Activated naive CD4-positive, alpha-beta T cell treated with anti-CD3 and anti-CD28 coated beads, Interleukin-2, amount 50 U/mL, for 72 hours (primary cell): ENCODE measurements at regions not wholly inside any gene's neighbourhood (a gene's known extent, or its start where the extent isn't known, plus 50 kb on each side); places are given as distances from the start of the nearest gene placed in this dataset.

Source experiments
- ATAC-seq, 2 donors: fragments of 150-1000 bp; cut with Tn5 transposase; 2 replicates each; pipeline ENCODE4 v1.10.0; 2021; ENCODE audit warnings: mild to moderate bottlenecking in 2 of 2, moderate library complexity in 2 of 2
- DNase-seq, 2 donors: peaks; one replicate each; pipeline ENCODE4 v3.0.0; 2021 to 2022; ENCODE audit warnings: low spot score in 2 of 2
- H3K27ac Mint-ChIP-seq, 2 donors: one replicate each; pipeline ENCODE4 v1.8.0; 2022; ENCODE audit warnings: mild to moderate bottlenecking in 2 of 2, mixed read lengths in 2 of 2
- H3K36me3 Mint-ChIP-seq, 2 donors: one replicate each; pipeline ENCODE4 v1.8.0; 2022; ENCODE audit warnings: mixed read lengths in 2 of 2
- H3K9me3 Mint-ChIP-seq, 2 donors: one replicate each; pipeline ENCODE4 v1.8.0; 2022; ENCODE audit warnings: mixed read lengths in 2 of 2

DNA sequence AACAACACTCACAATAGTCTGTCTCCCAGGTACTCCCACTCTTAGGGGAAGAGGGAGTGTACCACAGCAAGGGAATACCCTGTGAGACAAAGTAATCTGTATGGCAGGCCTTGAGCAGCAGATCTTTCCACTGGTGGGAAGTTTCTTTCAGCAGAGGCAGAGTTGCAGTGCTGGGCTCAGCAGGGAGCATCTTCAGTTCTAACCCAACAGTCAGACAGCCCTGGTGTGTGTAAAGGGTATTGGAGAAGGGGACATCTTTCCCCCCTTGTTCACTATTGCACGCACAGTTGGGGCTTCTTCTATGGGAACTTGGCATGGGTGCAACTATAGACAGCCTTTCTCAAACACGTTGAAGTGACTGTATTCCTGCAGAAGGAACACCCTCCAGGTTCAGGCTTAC, 159.4 kb upstream of the DPT start:
- H3K36me3 Mint-ChIP-seq = no peaks in the 10 kb centered on the region
- no peak overlapping the region for H3K27ac Mint-ChIP-seq
- ATAC-seq (no peak), DNase-seq (no peak)
- H3K9me3 Mint-ChIP-seq = peaks cover 0 to 5% of the 10 kb centered on the region in 2 donors

DNA sequence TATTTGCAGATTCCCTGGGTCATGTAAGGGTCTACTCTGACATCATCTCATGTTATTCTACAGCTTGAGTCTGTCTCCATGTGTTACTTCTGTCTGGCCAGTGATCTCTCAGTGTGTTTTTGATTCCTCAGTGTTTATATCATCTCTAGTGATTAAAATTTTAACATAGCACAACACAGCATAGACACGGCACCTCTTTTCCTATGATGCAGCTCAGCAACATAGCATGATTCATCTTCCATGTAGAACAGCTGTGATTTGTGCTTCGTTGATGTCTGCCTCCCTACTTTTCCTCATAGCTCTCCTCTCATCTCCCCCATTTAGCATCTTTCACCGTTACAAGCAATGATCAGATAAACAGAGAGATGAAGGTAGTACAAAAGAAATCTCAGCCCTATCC, 163.9 kb upstream of the DPT start:
- ATAC-seq = no peak
- Mint-ChIP-seq H3K9me3 (peaks cover 0 to 4% of the 10 kb centered on the region in 2 donors), H3K27ac (no peak overlapping the region), H3K36me3 (no peaks in the 10 kb centered on the region)
- DNase-seq = no peak

DNA sequence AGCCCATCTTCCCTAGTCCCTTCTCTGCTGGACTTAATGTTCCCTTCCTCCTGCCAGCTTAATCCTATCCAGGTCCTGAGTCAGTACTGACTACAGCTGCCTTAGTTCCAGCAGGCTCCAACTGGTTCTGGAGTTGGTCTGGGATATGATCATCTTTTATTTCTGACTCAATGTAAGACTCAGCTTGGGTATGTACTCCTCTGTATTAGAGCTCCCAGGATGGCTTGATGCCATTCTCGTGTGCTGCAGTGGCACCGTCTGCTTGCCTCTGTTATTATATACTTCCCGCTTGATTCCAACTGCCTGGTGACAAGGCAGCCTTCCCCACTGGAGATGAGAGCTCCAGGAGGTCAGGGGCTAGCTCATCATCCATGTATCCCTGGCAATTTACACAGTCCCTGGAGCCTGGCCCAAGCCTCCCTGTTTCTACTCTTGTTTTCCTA, 164.4 kb upstream of the DPT start:
- Mint-ChIP-seq H3K9me3 (no peaks in the 10 kb centered on the region), H3K27ac (no peak overlapping the region), H3K36me3 (no peaks in the 10 kb centered on the region)
- no peak for ATAC-seq
- no peak for DNase-seq

DNA sequence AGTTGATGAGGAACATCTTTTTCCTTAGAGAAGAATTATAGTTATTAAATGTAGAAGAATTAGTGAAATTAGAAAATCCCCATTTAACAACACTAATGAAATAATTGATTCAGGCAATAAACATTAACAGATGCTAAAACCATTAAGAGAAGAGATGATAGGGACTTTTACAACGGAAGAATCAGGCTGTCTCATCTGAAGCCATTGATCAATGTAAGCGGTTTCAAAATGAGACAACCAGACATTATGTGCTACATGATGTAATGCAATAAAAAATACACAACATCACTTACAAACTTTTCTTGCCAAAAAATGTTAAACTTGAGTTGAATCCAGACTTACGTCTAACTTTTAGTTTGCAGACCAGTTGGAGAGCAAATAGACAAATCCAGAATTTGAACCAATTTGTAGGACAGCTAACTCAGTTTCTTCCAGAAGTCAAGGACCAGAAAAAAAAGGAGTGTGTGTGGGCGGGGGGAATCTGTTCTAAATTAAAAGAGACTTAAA, 165.4 kb upstream of the DPT start:
- DNase-seq (no peak), ATAC-seq (no peak)
- no peaks in the 10 kb centered on the region for H3K36me3 Mint-ChIP-seq
- H3K9me3 Mint-ChIP-seq = no peaks in the 10 kb centered on the region
- H3K27ac Mint-ChIP-seq = no peak overlapping the region

DNA sequence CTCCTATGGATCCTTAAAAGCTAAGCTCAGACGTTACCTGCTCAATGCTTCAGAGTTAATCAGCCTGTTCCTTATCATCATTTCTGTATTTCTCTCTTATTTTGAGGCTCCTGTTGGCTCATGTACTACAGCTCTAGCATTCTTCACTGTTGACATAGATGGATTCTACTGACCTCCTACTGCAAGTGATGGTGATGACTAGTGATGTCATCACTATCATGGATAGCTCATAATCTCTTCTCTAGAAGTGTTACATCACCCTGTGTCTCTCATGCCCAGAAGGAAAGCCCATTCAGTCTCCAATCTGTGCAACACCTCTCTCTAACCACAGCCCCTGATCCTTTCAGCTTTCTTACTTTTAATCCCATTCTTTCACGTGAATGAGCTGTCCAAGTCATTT, 168.2 kb upstream of the DPT start:
- H3K27ac Mint-ChIP-seq = no peak overlapping the region
- H3K9me3 Mint-ChIP-seq = no peaks in the 10 kb centered on the region
- DNase-seq (no peak), ATAC-seq (no peak)
- H3K36me3 Mint-ChIP-seq = no peaks in the 10 kb centered on the region

DNA sequence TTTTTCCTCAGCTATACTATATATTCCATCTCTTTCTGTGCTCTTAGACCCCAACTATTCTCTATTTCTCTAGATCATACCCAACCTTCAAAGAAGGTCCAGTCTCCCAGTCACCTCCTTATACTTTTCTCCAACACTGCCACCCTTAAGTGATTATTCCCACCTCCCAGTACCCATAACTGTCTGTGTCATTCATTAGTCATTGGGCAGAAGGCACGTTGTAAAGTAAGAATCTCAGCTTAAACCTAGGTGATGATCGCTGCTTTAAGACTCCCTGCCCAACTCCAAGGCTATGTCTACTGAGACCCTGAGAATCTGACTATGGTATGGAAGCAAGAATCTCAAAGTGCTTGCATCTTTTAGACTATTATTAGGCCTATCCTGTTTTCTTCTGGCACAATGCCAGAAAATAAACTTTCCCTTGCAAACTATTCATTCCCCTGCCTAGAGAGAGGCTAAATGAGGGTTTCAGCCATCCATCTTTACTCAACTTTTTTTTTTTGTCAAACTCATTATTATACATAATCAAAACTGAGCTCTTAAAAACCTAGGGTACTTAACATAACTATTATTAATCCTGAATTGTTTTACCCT, 174.3 kb upstream of the DPT start:
- H3K27ac Mint-ChIP-seq = no peak overlapping the region
- no peak for DNase-seq
- H3K36me3 Mint-ChIP-seq = no peaks in the 10 kb centered on the region
- no peak for ATAC-seq
- H3K9me3 Mint-ChIP-seq = no peaks in the 10 kb centered on the region

DNA sequence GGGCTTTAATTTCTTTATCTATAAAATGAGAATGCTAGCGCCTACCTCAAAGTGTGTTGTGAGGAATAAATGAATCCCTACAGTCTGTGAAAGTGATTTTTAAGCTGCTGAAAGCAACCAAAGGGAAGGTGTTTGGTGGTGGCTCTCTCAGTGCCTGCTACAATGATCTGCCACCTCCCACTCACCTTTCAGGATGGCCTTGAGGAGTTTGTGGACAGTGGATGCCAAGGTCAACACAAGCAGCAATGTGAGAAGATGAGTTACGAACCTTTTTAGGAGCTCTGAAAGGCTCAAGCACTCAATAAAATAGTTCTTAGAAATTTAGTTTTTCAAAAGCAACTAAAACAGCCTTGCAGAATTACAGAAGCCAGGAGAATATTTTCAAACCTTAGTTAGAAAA, 176.6 kb upstream of the DPT start:
- no peak overlapping the region for H3K27ac Mint-ChIP-seq
- no peaks in the 10 kb centered on the region for H3K36me3 Mint-ChIP-seq
- no peaks in the 10 kb centered on the region for H3K9me3 Mint-ChIP-seq
- ATAC-seq (no peak), DNase-seq (no peak)

DNA sequence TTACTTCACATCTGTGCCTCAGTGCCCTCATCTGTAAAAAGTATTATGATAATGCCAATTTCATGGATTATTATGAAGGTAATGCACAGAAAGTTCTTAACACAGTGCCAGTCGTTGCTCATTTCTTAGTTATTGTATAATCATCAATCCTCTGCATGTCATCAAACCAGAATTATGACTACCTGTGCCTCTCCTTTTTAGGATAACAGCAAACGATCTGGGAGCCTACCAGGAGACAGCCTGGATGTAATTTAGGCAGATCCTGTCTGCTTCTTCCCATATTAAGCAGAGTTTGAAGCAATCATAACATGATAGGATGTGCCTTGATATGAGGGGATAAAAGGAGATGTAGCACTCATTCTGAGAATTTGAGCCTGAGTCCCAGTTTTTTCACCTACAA, 177.4 kb upstream of the DPT start:
- no peak for ATAC-seq
- DNase-seq = no peak
- Mint-ChIP-seq H3K9me3 (no peaks in the 10 kb centered on the region), H3K36me3 (no peaks in the 10 kb centered on the region), H3K27ac (no peak overlapping the region)

DNA sequence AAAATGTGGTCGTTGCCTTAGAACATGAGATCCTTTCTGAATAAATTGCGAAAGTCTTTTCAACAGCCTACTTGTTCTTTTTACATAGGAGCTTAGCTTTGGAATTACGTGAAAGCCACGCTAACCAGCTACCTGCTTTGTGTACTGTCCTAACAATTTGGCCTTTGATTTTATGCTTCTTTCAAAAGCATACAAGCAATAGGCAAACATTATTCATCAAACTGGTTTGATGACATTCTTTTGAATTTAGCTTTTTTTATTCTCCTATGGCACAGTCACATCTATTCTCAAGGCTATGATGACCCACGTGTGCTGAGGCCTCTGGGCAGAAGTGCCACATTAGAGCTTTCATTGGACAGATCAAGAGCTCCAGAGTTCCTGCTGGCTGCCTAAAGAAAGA, 178.0 kb upstream of the DPT start:
- H3K36me3 Mint-ChIP-seq = no peaks in the 10 kb centered on the region
- ATAC-seq (no peak), DNase-seq (no peak)
- peaks cover 0 to 2% of the 10 kb centered on the region in 2 donors for H3K9me3 Mint-ChIP-seq
- H3K27ac Mint-ChIP-seq = no peak overlapping the region

DNA sequence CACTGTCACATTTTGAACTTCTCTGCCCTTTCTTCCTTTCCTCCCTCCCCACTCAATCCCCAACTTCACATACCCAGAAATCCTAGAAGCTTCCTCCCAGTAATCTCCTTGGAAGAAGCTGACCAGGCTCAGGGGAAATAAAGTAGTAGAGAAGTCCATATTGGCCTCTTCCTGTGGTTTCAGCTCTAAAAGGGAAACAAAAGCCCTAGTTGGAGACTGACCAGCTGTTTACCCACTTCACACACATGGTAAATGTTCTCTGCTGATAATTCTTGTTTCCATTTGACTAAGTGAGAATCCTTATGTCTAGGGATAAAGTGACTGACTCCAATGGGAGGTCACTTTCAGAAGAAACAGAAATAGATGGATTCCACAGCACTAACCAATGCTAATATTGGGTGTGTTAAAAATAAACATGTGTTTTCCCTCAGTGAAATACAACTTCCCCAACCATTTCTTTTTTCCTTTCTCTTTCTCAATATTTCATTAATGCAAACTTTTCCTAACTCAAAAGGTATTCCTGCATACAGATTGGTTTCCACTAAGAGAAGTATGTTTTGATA, 178.9 kb upstream of the DPT start:
- no peak for ATAC-seq
- no peak for DNase-seq
- H3K36me3 Mint-ChIP-seq = no peaks in the 10 kb centered on the region
- peaks cover 0 to 4% of the 10 kb centered on the region in 2 donors for H3K9me3 Mint-ChIP-seq
- no peak overlapping the region for H3K27ac Mint-ChIP-seq

DNA sequence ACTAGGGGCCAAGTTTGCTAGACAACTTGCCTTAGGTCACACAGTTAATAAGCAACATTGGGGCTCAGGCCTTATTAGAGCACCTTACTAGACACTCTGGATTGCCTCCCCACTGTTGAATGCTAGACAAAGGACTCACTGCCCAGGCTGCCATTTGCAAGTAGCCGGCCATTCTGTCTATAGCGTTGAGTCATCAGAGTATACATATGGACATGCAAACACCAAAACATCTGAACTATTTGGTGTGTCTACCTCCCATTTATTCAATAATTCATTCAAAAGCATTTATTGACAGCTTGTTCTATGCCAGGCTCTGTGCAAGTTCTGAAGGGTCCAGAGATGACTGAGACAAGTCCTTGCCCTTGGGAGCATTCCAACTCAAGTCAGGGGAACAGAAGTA, 181.4 kb upstream of the DPT start:
- DNase-seq (no peak), ATAC-seq (no peak)
- Mint-ChIP-seq H3K9me3 (peaks cover 0 to 4% of the 10 kb centered on the region in 2 donors), H3K36me3 (no peaks in the 10 kb centered on the region), H3K27ac (no peak overlapping the region)

DNA sequence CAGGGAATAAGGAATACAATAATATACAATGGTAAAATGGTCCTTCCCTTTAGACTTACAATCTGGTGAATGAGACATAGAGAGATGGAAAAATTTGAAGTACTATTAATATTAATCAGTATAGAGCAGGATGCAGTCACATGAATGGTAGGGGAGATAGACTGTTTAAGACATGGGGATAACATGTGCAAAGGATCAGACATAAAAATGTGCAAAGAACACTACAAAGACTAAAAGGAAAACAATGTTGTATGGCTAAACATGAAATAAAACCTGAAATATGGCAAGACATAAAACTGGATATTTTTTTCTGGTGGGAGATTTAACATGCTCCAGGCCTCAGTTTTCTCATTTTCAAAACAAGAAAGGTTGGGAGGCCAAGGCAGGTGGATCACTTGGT, 182.4 kb upstream of the DPT start:
- ATAC-seq (no peak), DNase-seq (no peak)
- Mint-ChIP-seq H3K36me3 (no peaks in the 10 kb centered on the region), H3K9me3 (peaks cover 0 to 4% of the 10 kb centered on the region in 2 donors), H3K27ac (no peak overlapping the region)

DNA sequence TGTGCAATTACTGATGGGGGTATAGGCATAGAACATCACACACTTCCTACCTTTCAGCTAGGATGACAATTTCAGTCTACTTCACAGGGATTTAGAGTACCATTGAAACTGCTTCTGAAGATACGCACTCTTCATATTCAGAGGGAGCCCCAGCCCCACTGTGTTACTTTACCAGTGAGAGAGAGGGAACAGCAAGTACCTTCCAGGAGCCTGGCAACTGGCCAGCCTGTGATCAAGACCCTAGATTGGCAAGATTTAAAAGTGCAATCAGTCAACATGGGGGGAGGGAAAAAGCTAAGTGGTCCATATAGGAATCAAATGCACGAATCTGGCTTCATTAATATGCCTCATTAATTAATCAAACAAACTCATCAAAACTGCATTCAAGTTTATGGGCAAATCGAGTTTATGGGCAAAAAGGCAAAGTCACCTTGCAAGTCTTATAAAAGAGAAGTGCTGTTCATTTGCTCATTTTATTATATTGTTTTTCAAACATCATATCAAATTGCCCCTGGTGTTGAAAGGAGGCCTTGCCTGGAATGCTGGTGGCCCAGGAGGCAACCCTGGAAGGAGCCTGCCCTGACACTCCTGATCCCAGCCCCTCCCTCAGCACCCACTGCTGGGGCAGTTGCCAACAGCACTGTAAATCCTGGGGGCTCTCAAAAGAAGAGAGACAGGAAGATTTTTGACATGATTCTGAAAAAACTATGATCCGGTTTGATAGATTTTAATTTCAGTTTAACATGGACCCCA, 184.9 kb upstream of the DPT start:
- peaks cover 0 to 4% of the 10 kb centered on the region in 2 donors for H3K9me3 Mint-ChIP-seq
- ATAC-seq = no peak
- DNase-seq = no peak
- no peak overlapping the region for H3K27ac Mint-ChIP-seq
- H3K36me3 Mint-ChIP-seq = no peaks in the 10 kb centered on the region

DNA sequence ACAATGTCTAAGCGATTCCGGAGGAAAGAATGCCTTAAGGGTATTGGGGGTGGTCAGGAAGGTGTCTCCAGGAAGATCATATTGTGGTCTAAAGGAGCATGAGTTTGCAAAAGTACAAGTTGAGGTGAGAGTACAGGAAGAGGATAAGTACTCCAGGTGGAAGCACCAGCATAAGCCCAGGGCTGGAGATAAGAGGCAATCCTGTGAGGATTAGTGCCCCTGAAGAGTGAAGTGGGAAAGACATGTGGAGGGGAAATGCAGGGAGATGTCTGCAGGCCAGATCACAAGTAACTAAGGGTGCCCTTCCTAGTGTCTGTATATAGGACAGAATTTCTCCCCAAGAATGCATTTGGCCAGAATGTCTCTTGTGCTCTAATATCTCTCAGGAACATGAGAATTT, 188.3 kb upstream of the DPT start:
- Mint-ChIP-seq H3K9me3 (no peaks in the 10 kb centered on the region), H3K27ac (no peak overlapping the region), H3K36me3 (no peaks in the 10 kb centered on the region)
- no peak for DNase-seq
- no peak for ATAC-seq

DNA sequence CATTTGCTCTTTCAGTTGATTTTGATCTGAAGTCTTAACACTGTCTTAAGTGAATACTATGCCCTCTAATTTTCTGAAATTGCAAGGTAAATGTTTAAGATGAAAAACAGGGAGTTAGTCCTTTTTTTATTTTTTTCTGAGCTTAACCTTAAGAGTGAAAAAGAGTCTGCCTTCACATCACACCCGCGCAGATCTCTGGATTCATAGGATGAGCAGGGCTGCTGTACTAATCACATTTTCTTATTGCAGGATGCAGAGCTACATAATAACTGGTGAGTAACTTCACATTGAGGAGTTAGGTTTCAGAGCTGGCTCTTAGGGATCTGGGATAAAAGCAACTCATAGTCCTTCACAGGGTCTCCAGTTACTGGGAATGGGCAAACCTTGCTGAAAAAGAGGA, 188.7 kb upstream of the ATP1B1 start:
- H3K9me3 Mint-ChIP-seq = no peaks in the 10 kb centered on the region
- H3K27ac Mint-ChIP-seq = no peak overlapping the region
- ATAC-seq (no peak), DNase-seq (no peak)
- no peaks in the 10 kb centered on the region for H3K36me3 Mint-ChIP-seq

DNA sequence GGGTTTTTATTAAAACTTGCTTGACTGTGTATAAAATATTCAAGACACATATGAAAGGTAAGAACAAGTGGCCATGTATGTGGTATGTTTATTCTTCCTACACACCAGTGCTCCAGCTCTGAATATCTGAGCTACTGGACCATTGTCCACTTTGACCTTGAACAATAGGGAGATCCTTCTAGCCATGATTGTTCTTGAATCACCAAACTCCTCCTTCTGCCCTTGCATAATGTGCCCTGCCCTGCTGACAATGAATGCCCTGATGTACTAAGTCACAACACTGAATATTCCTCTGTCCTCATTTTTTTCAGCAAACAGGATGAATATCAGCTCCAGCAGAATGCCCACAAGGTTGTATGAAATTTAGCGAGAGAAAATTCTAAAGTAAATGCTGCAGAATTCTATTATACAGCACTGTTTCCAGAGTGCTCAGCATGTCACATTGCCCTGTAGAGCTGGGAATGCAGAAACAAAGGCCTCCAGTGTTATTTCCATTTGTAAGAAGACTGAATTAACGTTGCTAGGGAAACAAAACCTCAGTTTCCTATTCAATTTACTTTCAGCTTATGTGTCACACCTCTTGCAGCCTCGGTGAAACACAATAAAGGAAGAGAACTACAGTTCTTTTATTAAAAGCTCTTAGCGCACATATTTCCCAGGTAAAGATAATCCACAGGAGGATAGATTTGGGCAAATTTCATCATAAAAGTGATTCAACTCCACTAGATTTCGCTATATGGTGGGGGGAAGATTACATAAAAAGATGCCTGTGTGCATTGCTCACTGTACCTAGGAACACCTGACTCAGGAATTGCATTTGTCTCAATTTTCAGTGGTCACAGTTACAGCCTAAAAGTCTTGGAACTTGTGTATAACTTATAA, 187.4 kb upstream of the ATP1B1 start:
- no peak for DNase-seq
- no peaks in the 10 kb centered on the region for H3K9me3 Mint-ChIP-seq
- H3K27ac Mint-ChIP-seq = no peak overlapping the region
- H3K36me3 Mint-ChIP-seq = no peaks in the 10 kb centered on the region
- peak in 1 of 2 donors; percentile 34 for ATAC-seq

DNA sequence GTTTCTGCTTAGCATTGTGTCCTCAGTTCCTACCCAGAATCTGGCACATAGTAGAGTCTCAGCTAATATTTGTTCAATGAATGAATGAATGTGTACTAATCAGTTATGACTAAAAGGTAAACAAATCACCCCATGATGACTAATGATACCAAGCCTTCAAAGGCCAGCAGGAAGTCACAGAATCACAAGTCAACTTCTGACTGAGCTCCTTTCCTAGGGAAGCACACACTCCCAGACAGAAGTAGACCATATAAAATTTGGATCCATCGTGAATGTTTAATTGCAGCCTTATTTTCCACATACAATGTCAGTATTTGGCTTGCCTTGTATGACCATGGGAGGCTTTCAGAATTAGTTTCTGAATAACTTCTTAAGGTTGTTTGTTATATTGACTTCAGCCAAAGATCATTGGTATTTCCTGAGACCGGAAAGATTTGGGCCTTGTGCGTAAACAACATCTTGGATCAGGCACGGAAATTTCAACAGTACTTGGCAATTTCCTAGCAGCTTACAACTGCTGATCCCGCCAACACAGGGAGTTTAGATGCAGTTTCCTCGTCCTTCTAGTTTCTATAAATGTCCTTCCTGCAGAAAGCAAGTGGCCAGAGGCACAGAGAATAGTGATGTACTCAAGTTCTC, 185.9 kb upstream of the ATP1B1 start:
- ATAC-seq (no peak), DNase-seq (no peak)
- Mint-ChIP-seq H3K9me3 (no peaks in the 10 kb centered on the region), H3K27ac (no peak overlapping the region), H3K36me3 (no peaks in the 10 kb centered on the region)
